ENCODE measurements at regions not wholly inside any gene's neighbourhood (a gene's known extent, or its start where the extent isn't known, plus 50 kb on each side); places are given as distances from the start of the nearest gene placed in this dataset.

- no peak overlapping the region for H3K27ac Mint-ChIP-seq
- no peak overlapping the region for H3K27ac ChIP-seq (ENCODE audit: low read depth)
- no peaks in the 10 kb centered on the region for H4K20me1 ChIP-seq (replicated peaks; ENCODE audit: insufficient read depth)
- no peak for ATAC-seq
- no peak overlapping the region for H3K4me2 ChIP-seq
- H3K4me1 Mint-ChIP-seq: peaks cover 14% of the 10 kb centered on the region
- H3K27me3 ChIP-seq (ENCODE audit: insufficient read depth): no peaks in the 10 kb centered on the region
- no peaks in the 10 kb centered on the region for H3K36me3 ChIP-seq (ENCODE audit: insufficient read depth)
- H3K27me3 Mint-ChIP-seq (ENCODE audit: insufficient read depth, low read depth, poor library complexity): peaks cover 16% of the 10 kb centered on the region
- H3K4me3 Mint-ChIP-seq: no peak overlapping the region
- no peaks in the 10 kb centered on the region for H3K9me2 ChIP-seq (ENCODE audit: insufficient read depth)
- H3K4me3 ChIP-seq: no peak overlapping the region
- H2AFZ ChIP-seq: no peak overlapping the region; the same call in 1 of the 2 replicates
- no peaks in the 10 kb centered on the region for H3K79me2 ChIP-seq (replicated peaks; ENCODE audit: insufficient read depth)
- no peak for DNase-seq (ENCODE audit: low spot score)
- H3K9me3 Mint-ChIP-seq: no peaks in the 10 kb centered on the region
- no peaks in the 10 kb centered on the region for H3K36me3 Mint-ChIP-seq (ENCODE audit: low read depth)
- TF ChIP-seq CTCF (conservative IDR thresholded peaks at IDR 0.05; ENCODE audit: low read depth in 2 of 2): no peak
- no peak for TF ChIP-seq EZH2phosphoT487 (IDR thresholded peaks at IDR 0.05; ENCODE audit: unreplicated experiment)
- TF ChIP-seq ETS1 (IDR thresholded peaks at IDR 0.05): no peak
- TF ChIP-seq CREB1 (CRISPR knock-in tag; IDR thresholded peaks at IDR 0.05; ENCODE audit: low read depth): no peak
- no peak for TF ChIP-seq EZH2 (IDR thresholded peaks at IDR 0.05; ENCODE audit: low read depth, unreplicated experiment)
- no peak for TF ChIP-seq JUNB (IDR thresholded peaks at IDR 0.05; ENCODE audit: unreplicated experiment)
- no peak for TF ChIP-seq POLR2AphosphoS5 (IDR thresholded peaks at IDR 0.05; ENCODE audit: low read depth)
- TF ChIP-seq ZNF462 (CRISPR knock-in tag; IDR thresholded peaks at IDR 0.05): no peak
- H3K4me1 ChIP-seq (ENCODE audit: insufficient read depth): no peaks in the 10 kb centered on the region
- H3F3A ChIP-seq (replicated peaks; ENCODE audit: low read depth): no peaks in the 10 kb centered on the region
Observed at GRCh38 chr20:57879779-57880570, 170.2 kb upstream of the PMEPA1 start.
